ENCODE measurements at regions not wholly inside any gene's neighbourhood (a gene's known extent, or its start where the extent isn't known, plus 50 kb on each side); places are given as distances from the start of the nearest gene placed in this dataset.
"Not testable (repeated sequence)": the region's sequence is repeated elsewhere in the genome, so short reads cannot be mapped to it uniquely, and the experiment has no call there.

GRCh38 chr5:14925326-14925725, 53.7 kb upstream of the ANKH start (continued):
- TF ChIP-seq FOXP4 (CRISPR knock-in tag; IDR thresholded peaks at IDR 0.05; ENCODE audit: borderline replicate concordance), result no peak

GRCh38 chr5:14922952-14923351, 51.4 kb upstream of the ANKH start:
- BruUV-seq (replicated peaks); DNase-seq (ENCODE audit: extremely low read depth in 1 of 4, low spot score in 3 of 4); H3K4me2 ChIP-seq (ENCODE audit: insufficient read depth, low read length); H3K79me2 ChIP-seq (ENCODE audit: control insufficient read depth, insufficient read depth, low read length); H3K9me1 ChIP-seq (ENCODE audit: control insufficient read depth, insufficient read depth, low read length); ATAC-seq; H3K9ac ChIP-seq (ENCODE audit: insufficient read depth in 1 of 2, low read depth in 2 of 2, low read length in 2 of 2); in situ Hi-C loops (cut with MboI); H4K20me1 ChIP-seq (replicated peaks; ENCODE audit: control insufficient read depth, insufficient read depth, low read length); H3K36me3 ChIP-seq (ENCODE audit: control insufficient read depth, insufficient read depth, low read length); H2AFZ ChIP-seq (ENCODE audit: low read depth, low read length); CTCF ChIA-PET (ENCODE audit: low intra/inter-chr PET ratio); H3K4me1 ChIP-seq (replicated peaks in 1 of 2; ENCODE audit: control insufficient read depth in 2 of 2, insufficient read depth in 2 of 2, low read length in 2 of 2); FAIRE-seq; H3K9me3 ChIP-seq (replicated peaks; ENCODE audit: control insufficient read depth, insufficient read depth, low read depth, low read length); H3K27me3 ChIP-seq (ENCODE audit: control insufficient read depth in 2 of 2, insufficient read depth in 2 of 2, low read length in 2 of 2); intact Hi-C loops (cut with micrococcal nuclease); H3K27ac ChIP-seq (ENCODE audit: extremely low read depth, low read depth, low read length); H3K4me3 ChIP-seq: not testable (repeated sequence)
- POLR2A ChIA-PET, result interaction anchor here (1.2 kb wide), 1 partner anchor 21 kb away, joined by 3 read pairs; no protein-coding TSS in a partner anchor
- WGBS (ENCODE audit: insufficient coverage, low coverage, missing lambda C conversion rate), result 0% methylated on average over 6 of the region's 6 CpGs

- Histone ChIP-seq H3K27me3 (ENCODE audit: control insufficient read depth in 2 of 2, insufficient read depth in 2 of 2, low read length in 2 of 2) (no peaks in the 10 kb centered on the region), H3K4me3 (no peak overlapping the region), H3K27ac (ENCODE audit: extremely low read depth, low read depth, low read length) (no peak overlapping the region), H2AFZ (ENCODE audit: low read depth, low read length) (no peak overlapping the region), H3K4me2 (ENCODE audit: insufficient read depth, low read length) (no peak overlapping the region), H3K4me1 (replicated peaks in 1 of 2; ENCODE audit: control insufficient read depth in 2 of 2, insufficient read depth in 2 of 2, low read length in 2 of 2) (no peaks in the 10 kb centered on the region; a peak in 1 of 5 replicates), H3K9ac (ENCODE audit: insufficient read depth in 1 of 2, low read depth in 2 of 2, low read length in 2 of 2) (no peak overlapping the region), H3K79me2 (ENCODE audit: control insufficient read depth, insufficient read depth, low read length) (no peaks in the 10 kb centered on the region), H4K20me1 (replicated peaks; ENCODE audit: control insufficient read depth, insufficient read depth, low read length) (no peaks in the 10 kb centered on the region), H3K9me3 (replicated peaks; ENCODE audit: control insufficient read depth, insufficient read depth, low read depth, low read length) (no peaks in the 10 kb centered on the region), H3K36me3 (ENCODE audit: control insufficient read depth, insufficient read depth, low read length) (no peaks in the 10 kb centered on the region), H3K9me1 (ENCODE audit: control insufficient read depth, insufficient read depth, low read length) (no peaks in the 10 kb centered on the region)
- POLR2A ChIA-PET, result interaction anchor here (0.5 to 1.2 kb wide), 2 partner anchors 11 to 22 kb away, joined by 3 read pairs; no protein-coding TSS in a partner anchor
- 0% methylated on average over 9 of the region's 9 CpGs for WGBS (ENCODE audit: insufficient coverage, low coverage, missing lambda C conversion rate)
- ATAC-seq, result no peak
- in situ Hi-C loops (cut with MboI), result no loop called here
- intact Hi-C loops (cut with micrococcal nuclease), result no loop called here
- BruUV-seq (replicated peaks), result no TSS peak
- CTCF ChIA-PET (ENCODE audit: low intra/inter-chr PET ratio), result no interaction called here
- FAIRE-seq, result no peak
- no peak for DNase-seq (ENCODE audit: extremely low read depth in 1 of 4, low spot score in 3 of 4)
- TF ChIP-seq POLR2G (IDR thresholded peaks at IDR 0.05; ENCODE audit: low read depth, low read length) (no peak), POLR3G (IDR thresholded peaks at IDR 0.05; ENCODE audit: extremely low read depth, insufficient read length, insufficient replicate concordance) (no peak), ZMIZ1 (IDR thresholded peaks at IDR 0.05; ENCODE audit: low read depth in 2 of 2, low read length in 2 of 2) (no peak), MAFG (tag; conservative IDR thresholded peaks at IDR 0.05) (no peak), NELFE (IDR thresholded peaks at IDR 0.05; ENCODE audit: insufficient read depth, insufficient read length) (no peak)
Observed at GRCh38 chr5:14922456-14922855, 50.9 kb upstream of the ANKH start.

Data from K562 (cell line).